Stimulated activated naive CD4-positive, alpha-beta T cell (primary cell): ENCODE measurements at regions not wholly inside any gene's neighbourhood (a gene's known extent, or its start where the extent isn't known, plus 50 kb on each side); places are given as distances from the start of the nearest gene placed in this dataset.
"Not testable (repeated sequence)": the region's sequence is repeated elsewhere in the genome, so short reads cannot be mapped to it uniquely, and the experiment has no call there.

Experiments used
- DNase-seq, 6 experiments: peaks; one replicate each; lab custom pipeline; 2025; lab: John Stamatoyannopoulos, UW

DNA sequence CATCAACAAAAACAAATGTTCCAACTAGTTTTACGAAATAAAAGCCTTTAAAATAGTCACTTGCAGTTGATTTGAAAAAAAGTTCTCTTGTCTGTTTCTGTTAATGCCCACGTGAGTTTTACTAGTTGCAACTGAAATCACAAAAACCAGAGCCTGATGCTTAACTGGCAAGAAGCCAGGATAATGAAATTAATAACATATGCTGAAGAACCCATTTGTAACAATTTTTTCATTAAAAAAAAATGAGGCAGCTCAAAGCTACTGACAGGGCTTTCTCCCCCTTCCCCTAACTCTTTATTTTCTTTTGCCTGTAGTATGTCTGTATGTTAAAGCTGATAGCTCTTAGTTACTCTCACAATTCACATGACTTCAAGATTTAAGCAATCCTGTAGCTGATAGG lies 132.7 kb upstream of the EYA4 start:
- DNase-seq, result no peak

DNA sequence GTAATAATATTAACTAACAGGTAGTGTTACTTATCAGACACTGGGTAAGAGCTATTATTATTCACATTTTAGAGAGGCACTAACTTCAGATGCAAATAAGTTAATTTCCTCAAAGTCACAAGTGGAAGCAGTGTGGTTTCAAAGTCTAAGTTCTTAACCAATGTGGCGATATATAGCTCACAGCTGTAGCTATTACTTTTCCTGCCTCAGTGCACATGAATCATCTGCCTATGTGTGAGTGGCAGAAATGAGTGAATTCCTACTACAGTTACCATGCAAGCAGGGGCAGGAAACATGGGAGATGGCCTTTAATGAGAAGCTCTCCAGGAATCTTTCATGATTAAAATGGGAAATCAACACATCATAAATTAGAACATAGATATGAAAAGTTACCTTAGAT lies 126.2 kb upstream of the EYA4 start:
- no peak for DNase-seq

GRCh38 chr6:133115946-133116345 lies 125.2 kb upstream of the EYA4 start:
- DNase-seq, result no peak

DNA sequence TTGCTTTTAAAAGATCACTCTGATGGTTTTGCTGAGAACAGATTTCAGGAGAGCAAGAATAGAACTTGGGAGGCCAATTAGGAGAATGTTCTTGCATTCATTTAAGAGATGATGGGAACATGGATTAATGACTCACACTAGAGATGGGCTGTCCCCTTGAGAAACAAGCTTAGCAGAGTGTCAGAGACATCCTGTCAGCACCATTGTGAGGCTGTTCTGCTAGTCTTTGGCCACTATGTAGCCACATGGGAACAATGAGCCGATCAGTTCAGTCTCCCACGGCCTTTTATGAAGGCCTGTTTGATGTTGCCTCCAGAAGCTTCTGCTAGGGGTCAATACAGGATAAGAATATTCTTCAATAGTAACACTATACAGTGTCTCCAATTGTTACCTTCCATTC lies 113.0 kb upstream of the EYA4 start:
- DNase-seq, result no peak

DNA sequence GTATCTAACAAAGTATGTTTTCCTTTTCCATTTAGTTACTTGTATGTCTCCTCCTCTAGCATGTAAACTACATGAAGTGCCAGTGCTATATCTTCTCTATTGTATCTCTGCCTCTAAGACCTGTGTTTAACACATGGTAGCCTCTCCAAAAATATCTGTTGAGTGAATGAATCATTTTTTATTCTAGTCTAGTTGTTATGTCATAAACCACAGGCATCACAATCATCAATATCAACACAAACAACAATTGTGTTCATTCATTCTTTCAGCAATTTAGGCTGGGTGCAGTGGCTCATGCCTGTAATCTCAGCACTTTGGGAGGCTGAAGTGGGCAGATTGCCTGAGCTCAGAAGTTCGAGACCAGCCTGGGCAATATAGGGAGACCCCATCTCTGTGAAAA lies 111.6 kb upstream of the EYA4 start:
- DNase-seq, result no peak

DNA sequence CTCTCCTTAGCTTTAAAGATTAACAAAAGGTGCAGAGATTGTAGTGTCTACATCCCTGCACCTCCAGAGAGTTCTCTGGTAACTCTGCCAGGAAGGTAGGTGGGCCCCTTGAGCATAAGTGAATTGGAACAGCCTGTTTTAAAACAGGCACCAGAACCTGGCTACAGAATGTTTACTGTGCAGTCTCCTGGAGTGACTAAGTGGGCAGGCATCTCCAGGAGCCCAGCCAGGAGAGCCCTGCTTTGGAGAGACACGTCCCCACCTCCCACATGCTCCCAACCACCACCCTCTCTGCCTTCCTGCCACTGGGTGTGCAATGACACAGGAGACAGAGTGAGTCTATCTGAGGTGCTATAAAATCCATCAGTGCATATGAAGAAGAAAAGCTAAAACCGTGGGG lies 110.3 kb upstream of the EYA4 start:
- no peak for DNase-seq

GRCh38 chr6:133131621-133132465 lies 109.3 kb upstream of the EYA4 start:
- DNase-seq, result no peak

GRCh38 chr6:133132466-133132971 lies 108.6 kb upstream of the EYA4 start:
- DNase-seq, result no peak

GRCh38 chr6:133136177-133136880 lies 104.8 kb upstream of the EYA4 start:
- no peak for DNase-seq

GRCh38 chr6:133147470-133148184 lies 93.5 kb upstream of the EYA4 start:
- DNase-seq, result not testable (repeated sequence)

DNA sequence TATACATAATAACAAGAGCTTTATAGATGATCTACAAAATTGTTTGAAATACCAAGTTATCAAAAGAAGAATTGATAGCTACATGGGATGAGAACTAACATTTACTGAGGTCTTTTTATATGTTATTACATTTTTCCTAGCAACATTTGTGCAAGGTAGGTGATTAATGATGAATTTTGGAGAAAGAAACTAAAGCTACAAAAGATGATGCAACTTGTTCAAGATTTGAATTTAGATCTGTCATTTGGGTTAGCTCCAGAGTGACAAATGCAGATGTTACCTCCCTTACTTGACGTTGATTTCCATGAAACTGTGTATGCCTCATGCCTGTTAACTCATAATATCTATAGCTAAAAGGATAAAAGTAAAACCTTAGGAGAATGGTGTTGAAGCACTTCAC lies 84.5 kb upstream of the EYA4 start:
- DNase-seq, result no peak

- DNase-seq, result no peak
These were observed 83.2 kb upstream of the EYA4 start for GRCh38 chr6:133157995-133158394.

GRCh38 chr6:133159255-133159795 lies 81.8 kb upstream of the EYA4 start:
- no peak for DNase-seq

DNA sequence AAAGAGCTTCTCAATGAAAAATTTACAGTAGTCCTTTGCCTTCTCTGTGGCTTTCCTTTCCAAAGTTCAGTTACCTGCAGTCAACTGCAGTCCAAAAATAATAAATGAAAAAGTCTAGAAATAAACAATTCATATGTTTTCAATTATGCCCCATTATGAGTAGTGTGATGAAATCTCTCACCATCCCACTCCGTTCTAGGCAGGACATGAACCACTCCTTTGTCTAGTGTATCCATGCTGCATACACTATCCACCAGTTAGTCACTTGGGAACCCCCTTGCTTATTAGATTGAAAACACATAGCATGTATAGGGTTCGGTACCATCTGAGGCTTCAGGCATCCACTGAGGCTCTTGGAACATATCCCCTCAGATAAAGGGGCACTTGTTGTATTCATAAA lies 80.6 kb upstream of the EYA4 start:
- DNase-seq, result no peak

GRCh38 chr6:133165235-133165634 lies 75.9 kb upstream of the EYA4 start:
- no peak for DNase-seq

GRCh38 chr6:133166766-133167165 lies 74.4 kb upstream of the EYA4 start:
- no peak for DNase-seq

DNA sequence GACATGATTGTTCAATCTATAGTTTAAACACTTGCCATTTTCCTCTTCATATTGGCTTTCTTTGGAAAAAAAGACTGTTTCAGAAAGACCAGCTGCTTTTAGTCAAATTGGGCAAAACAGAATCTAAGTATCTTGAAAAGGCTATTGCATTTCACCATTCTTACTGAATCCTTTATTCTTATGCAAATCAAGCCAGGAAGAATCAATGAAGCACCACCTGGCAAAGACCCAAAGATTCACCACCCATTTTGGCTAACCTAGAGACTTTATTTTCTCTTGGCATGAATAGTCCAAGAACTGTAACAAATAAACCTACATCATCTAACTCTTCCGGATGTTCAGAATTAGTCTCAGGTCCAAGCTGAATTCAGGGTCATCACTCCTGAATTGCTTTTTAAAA lies 71.3 kb upstream of the EYA4 start:
- no peak for DNase-seq

GRCh38 chr6:133170602-133171001 lies 70.6 kb upstream of the EYA4 start:
- DNase-seq, result no peak

DNA sequence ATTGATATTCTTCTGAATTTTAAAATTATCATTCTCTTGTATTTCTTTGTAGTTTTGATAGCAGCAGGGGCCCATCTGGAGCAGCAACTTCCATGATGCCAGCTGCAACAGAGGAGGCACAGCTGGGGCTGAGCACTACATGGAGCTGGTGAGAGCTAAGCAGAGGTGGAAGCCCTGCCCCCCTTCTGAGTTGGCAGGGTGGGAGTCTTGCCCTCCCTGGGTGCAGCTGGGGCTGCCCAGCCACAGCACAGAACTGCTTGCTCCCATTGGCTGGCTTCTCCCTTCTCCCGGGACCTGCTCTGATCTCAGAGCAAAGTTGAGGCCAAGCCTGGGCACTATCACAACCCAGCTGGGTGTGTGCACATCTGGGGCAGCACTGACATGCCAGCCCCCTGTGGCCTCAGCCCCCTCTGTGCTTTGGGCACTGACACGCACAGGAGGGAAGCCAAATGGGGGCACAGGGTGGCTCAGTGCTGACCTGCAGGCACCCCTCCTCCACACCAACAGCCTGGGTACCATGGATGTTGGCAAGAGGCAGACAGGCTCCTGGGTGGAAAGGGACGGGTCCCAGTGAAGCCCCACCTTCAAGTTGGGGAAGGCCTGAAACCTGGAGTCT lies 69.1 kb upstream of the EYA4 start:
- DNase-seq, result no peak

- no peak for DNase-seq
These were observed 67.9 kb upstream of the EYA4 start for GRCh38 chr6:133173276-133173675.

DNA sequence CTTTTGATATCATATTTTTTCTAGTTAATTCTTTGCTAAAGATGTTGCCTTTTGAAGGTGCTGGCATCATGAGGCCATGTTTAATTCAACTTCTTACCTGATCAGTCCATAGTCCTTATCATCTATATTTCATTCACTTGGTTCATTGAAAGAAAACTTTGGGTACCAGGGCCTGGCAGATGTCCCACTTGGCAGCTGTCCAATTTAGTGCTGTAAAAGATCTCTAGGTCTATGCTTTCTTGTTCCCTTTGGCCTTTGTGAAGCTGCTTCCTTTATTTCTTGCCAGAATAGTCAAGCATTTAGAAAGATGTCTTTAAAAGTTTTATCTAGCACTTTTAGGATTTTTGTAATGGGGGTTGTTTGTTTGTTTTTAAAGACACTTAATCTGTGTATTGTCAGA lies 61.7 kb upstream of the EYA4 start:
- no peak for DNase-seq

DNA sequence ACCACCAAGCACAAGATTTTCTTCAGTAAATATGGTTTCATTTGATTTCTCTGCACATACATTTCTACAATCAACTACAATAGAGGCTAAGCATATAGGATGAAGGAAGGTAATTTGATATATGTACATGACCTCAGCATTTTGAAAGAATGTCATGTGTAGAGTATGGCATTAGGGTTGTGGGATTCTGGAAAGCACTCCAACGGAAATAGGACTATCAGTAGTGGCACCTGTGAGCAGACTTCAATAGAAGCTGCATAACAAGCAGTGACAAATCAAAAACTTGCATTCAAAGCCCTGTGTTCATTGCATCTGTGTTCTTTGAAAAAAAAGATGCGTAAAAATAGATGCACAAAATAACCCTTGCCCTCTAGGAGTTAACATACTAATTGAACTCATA lies 57.5 kb upstream of the EYA4 start:
- DNase-seq, result no peak
